ENCODE measurements at regions not wholly inside any gene's neighbourhood (a gene's known extent, or its start where the extent isn't known, plus 50 kb on each side); places are given as distances from the start of the nearest gene placed in this dataset.
A peak's percentile ranks its signal among the peaks of the same experiment; 100 is the strongest.

- no peak overlapping the region for H3K27ac ChIP-seq (ENCODE audit: low read length)
- WGBS: 91% methylated on average over 10 of the region's 10 CpGs
- no peak for DNase-seq
- intact Hi-C loops (cut with DNase I): no loop called here
- H3K4me1 ChIP-seq (ENCODE audit: control insufficient read depth, insufficient read depth, low read length): no peaks in the 10 kb centered on the region
- no peak for ATAC-seq
- H3K4me3 ChIP-seq (ENCODE audit: low read length): no peak overlapping the region
- peaks cover 2% of the 10 kb centered on the region for H3K9me3 ChIP-seq (ENCODE audit: control insufficient read depth, low read length)
- H3K27me3 ChIP-seq (ENCODE audit: control insufficient read depth, insufficient read depth): no peaks in the 10 kb centered on the region
These were observed 192.5 kb upstream of the ZFP64 start for GRCh38 chr20:52383995-52384621.

GRCh38 chr20:52382933-52383332, 191.4 kb upstream of the ZFP64 start:
- ATAC-seq: no peak
- intact Hi-C loops (cut with DNase I): no loop called here
- Histone ChIP-seq H3K4me3 (ENCODE audit: low read length) (no peak overlapping the region), H3K27ac (ENCODE audit: low read length) (no peak overlapping the region), H3K4me1 (ENCODE audit: control insufficient read depth, insufficient read depth, low read length) (no peaks in the 10 kb centered on the region), H3K27me3 (ENCODE audit: control insufficient read depth, insufficient read depth) (no peaks in the 10 kb centered on the region), H3K9me3 (ENCODE audit: control insufficient read depth, low read length) (peaks cover 2% of the 10 kb centered on the region)
- 86% methylated on average over 4 of the region's 4 CpGs for WGBS
- no peak for DNase-seq

- H3K4me3 ChIP-seq (ENCODE audit: low read length): no peak overlapping the region
- intact Hi-C loops (cut with DNase I): loop anchor here in 2 of 4 donors (5.0 to 10.0 kb wide), 2 partner anchors 65 to 253 kb away; no protein-coding TSS in a partner anchor
- ATAC-seq (no peak), DNase-seq (peak; percentile 20 to 75 (median 74))
- no peaks in the 10 kb centered on the region for H3K4me1 ChIP-seq (ENCODE audit: control insufficient read depth, insufficient read depth, low read length)
- no peak overlapping the region for H3K27ac ChIP-seq (ENCODE audit: low read length)
- 51% methylated on average over 7 of the region's 7 CpGs for WGBS
- peaks cover 2% of the 10 kb centered on the region for H3K9me3 ChIP-seq (ENCODE audit: control insufficient read depth, low read length)
- no peaks in the 10 kb centered on the region for H3K27me3 ChIP-seq (ENCODE audit: control insufficient read depth, insufficient read depth)
These were observed 188.3 kb upstream of the ZFP64 start for GRCh38 chr20:52379723-52380336.

GRCh38 chr20:52372169-52372568, 180.6 kb upstream of the ZFP64 start:
- peaks cover 2% of the 10 kb centered on the region for H3K9me3 ChIP-seq (ENCODE audit: control insufficient read depth, low read length)
- H3K27me3 ChIP-seq (ENCODE audit: control insufficient read depth, insufficient read depth): no peaks in the 10 kb centered on the region
- no peak overlapping the region for H3K27ac ChIP-seq (ENCODE audit: low read length)
- intact Hi-C loops (cut with DNase I): loop anchor here in 1 of 4 donors (10.0 kb wide), 1 partner anchor 57 kb away; no protein-coding TSS in a partner anchor
- WGBS: 74% methylated on average over 4 of the region's 4 CpGs
- no peak overlapping the region for H3K4me3 ChIP-seq (ENCODE audit: low read length)
- no peaks in the 10 kb centered on the region for H3K4me1 ChIP-seq (ENCODE audit: control insufficient read depth, insufficient read depth, low read length)
- DNase-seq (no peak), ATAC-seq (no peak)

- ATAC-seq (no peak), DNase-seq (no peak)
- peaks cover 2% of the 10 kb centered on the region for H3K9me3 ChIP-seq (ENCODE audit: control insufficient read depth, low read length)
- H3K27me3 ChIP-seq (ENCODE audit: control insufficient read depth, insufficient read depth): no peaks in the 10 kb centered on the region
- no peak overlapping the region for H3K27ac ChIP-seq (ENCODE audit: low read length)
- no peak overlapping the region for H3K4me3 ChIP-seq (ENCODE audit: low read length)
- 96% methylated on average over 7 of the region's 7 CpGs for whole genome bisulfite sequencing
- H3K4me1 ChIP-seq (ENCODE audit: control insufficient read depth, insufficient read depth, low read length): no peaks in the 10 kb centered on the region
- intact Hi-C loops (cut with DNase I): no loop called here
These were observed 174.1 kb upstream of the ZFP64 start for GRCh38 chr20:52365688-52366087.

GRCh38 chr20:52364405-52364804, 172.8 kb upstream of the ZFP64 start:
- ATAC-seq: no peak
- Histone ChIP-seq H3K27me3 (ENCODE audit: control insufficient read depth, insufficient read depth) (no peaks in the 10 kb centered on the region), H3K9me3 (ENCODE audit: control insufficient read depth, low read length) (peaks cover 2% of the 10 kb centered on the region), H3K27ac (ENCODE audit: low read length) (no peak overlapping the region), H3K4me1 (ENCODE audit: control insufficient read depth, insufficient read depth, low read length) (no peaks in the 10 kb centered on the region), H3K4me3 (ENCODE audit: low read length) (no peak overlapping the region)
- DNase-seq: no peak
- intact Hi-C loops (cut with DNase I): no loop called here
- WGBS: 79% methylated on average over 1 of the region's 1 CpG

GRCh38 chr20:52361650-52362049, 170.1 kb upstream of the ZFP64 start:
- 87% methylated on average over 3 of the region's 3 CpGs for WGBS
- intact Hi-C loops (cut with DNase I): no loop called here
- ATAC-seq (no peak), DNase-seq (no peak)
- Histone ChIP-seq H3K27ac (ENCODE audit: low read length) (no peak overlapping the region), H3K27me3 (ENCODE audit: control insufficient read depth, insufficient read depth) (no peaks in the 10 kb centered on the region), H3K9me3 (ENCODE audit: control insufficient read depth, low read length) (no peaks in the 10 kb centered on the region), H3K4me3 (ENCODE audit: low read length) (no peak overlapping the region), H3K4me1 (ENCODE audit: control insufficient read depth, insufficient read depth, low read length) (no peaks in the 10 kb centered on the region)

- ATAC-seq (peak in 1 of 2 donors; percentile 47), DNase-seq (peak in 1 of 3 donors; percentile 46)
- no peak overlapping the region for H3K27ac ChIP-seq (ENCODE audit: low read length)
- intact Hi-C loops (cut with DNase I): no loop called here
- no peaks in the 10 kb centered on the region for H3K9me3 ChIP-seq (ENCODE audit: control insufficient read depth, low read length)
- 42% methylated on average over 3 of the region's 3 CpGs for WGBS
- no peaks in the 10 kb centered on the region for H3K4me1 ChIP-seq (ENCODE audit: control insufficient read depth, insufficient read depth, low read length)
- H3K27me3 ChIP-seq (ENCODE audit: control insufficient read depth, insufficient read depth): no peaks in the 10 kb centered on the region
- no peak overlapping the region for H3K4me3 ChIP-seq (ENCODE audit: low read length)
These were observed 158.2 kb upstream of the ZFP64 start for GRCh38 chr20:52349806-52350205.

- Histone ChIP-seq H3K27ac (ENCODE audit: low read length) (no peak overlapping the region), H3K9me3 (ENCODE audit: control insufficient read depth, low read length) (no peaks in the 10 kb centered on the region), H3K4me3 (ENCODE audit: low read length) (no peak overlapping the region), H3K27me3 (ENCODE audit: control insufficient read depth, insufficient read depth) (no peaks in the 10 kb centered on the region), H3K4me1 (ENCODE audit: control insufficient read depth, insufficient read depth, low read length) (no peaks in the 10 kb centered on the region)
- WGBS: 74% methylated on average over 2 of the region's 2 CpGs
- DNase-seq: no peak
- ATAC-seq: no peak
- intact Hi-C loops (cut with DNase I): no loop called here
These were observed 156.9 kb upstream of the ZFP64 start for GRCh38 chr20:52348434-52348833.

- 91% methylated on average over 2 of the region's 2 CpGs for WGBS
These were observed 155.2 kb upstream of the ZFP64 start for GRCh38 chr20:52346797-52347196.

GRCh38 chr20:52342913-52343312, 151.3 kb upstream of the ZFP64 start:
- intact Hi-C loops (cut with DNase I): no loop called here

More at GRCh38 chr20:52346797-52347196, 155.2 kb upstream of the ZFP64 start:
- DNase-seq: no peak
- H3K27ac ChIP-seq (ENCODE audit: low read length): no peak overlapping the region
- ATAC-seq: no peak
- no peaks in the 10 kb centered on the region for H3K4me1 ChIP-seq (ENCODE audit: control insufficient read depth, insufficient read depth, low read length)
- H3K9me3 ChIP-seq (ENCODE audit: control insufficient read depth, low read length): no peaks in the 10 kb centered on the region
- H3K4me3 ChIP-seq (ENCODE audit: low read length): no peak overlapping the region
- no peaks in the 10 kb centered on the region for H3K27me3 ChIP-seq (ENCODE audit: control insufficient read depth, insufficient read depth)
- intact Hi-C loops (cut with DNase I): no loop called here

More at GRCh38 chr20:52342913-52343312, 151.3 kb upstream of the ZFP64 start:
- Histone ChIP-seq H3K27ac (ENCODE audit: low read length) (no peak overlapping the region), H3K4me3 (ENCODE audit: low read length) (no peak overlapping the region), H3K4me1 (ENCODE audit: control insufficient read depth, insufficient read depth, low read length) (no peaks in the 10 kb centered on the region), H3K27me3 (ENCODE audit: control insufficient read depth, insufficient read depth) (no peaks in the 10 kb centered on the region), H3K9me3 (ENCODE audit: control insufficient read depth, low read length) (no peaks in the 10 kb centered on the region)
- DNase-seq (peak in 1 of 3 donors; percentile 30), ATAC-seq (no peak)
- 82% methylated on average over 3 of the region's 3 CpGs for WGBS

All from right cardiac atrium (tissue), 5 donors.